ENCODE measurements at regions not wholly inside any gene's neighbourhood (a gene's known extent, or its start where the extent isn't known, plus 50 kb on each side); places are given as distances from the start of the nearest gene placed in this dataset.

- no peak for TF ChIP-seq POLR2A (IDR thresholded peaks at IDR 0.05; ENCODE audit: low read depth, low read length)
- no peak for TF ChIP-seq TAF1 (IDR thresholded peaks at IDR 0.05; ENCODE audit: low read depth, low read length)
- no peak for TF ChIP-seq POLR2AphosphoS5 (IDR thresholded peaks at IDR 0.05; ENCODE audit: low read depth, low read length)
- TF ChIP-seq POU2F2 (IDR thresholded peaks at IDR 0.05; ENCODE audit: low read depth, low read length): no peak
- TF ChIP-seq PAX5 (IDR thresholded peaks at IDR 0.05; ENCODE audit: insufficient read depth, low read length, severe bottlenecking): no peak
Measured at GRCh38 chr1:184287001-184287400, 99.8 kb upstream of the C1orf21 start.

Measured in GM12891 (cell line).